ENCODE measurements at regions not wholly inside any gene's neighbourhood (a gene's known extent, or its start where the extent isn't known, plus 50 kb on each side); places are given as distances from the start of the nearest gene placed in this dataset.

DNA sequence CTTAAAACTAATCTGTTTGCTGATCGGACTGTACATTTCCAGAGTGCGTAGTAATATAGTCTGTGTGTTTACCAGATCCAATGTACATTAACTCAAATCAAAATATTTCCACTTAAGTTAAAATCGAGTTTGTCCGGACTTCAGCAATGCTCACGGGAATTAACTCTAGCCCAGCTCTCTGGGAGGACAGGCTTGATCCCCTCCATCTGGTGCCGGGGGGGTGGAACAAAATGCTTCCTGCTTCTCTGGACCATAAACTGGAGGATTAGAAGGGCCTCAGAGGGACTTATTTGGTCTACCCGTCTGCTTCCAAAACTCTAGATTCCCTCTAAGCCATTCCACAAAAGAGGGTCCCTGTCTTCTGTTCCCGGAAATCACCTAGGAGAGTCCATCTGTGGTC, 511.2 kb downstream of the BUD13 start:
- peaks cover 6% of the 10 kb centered on the region; the same call in 1 of the 2 replicates for H3K4me1 ChIP-seq (ENCODE audit: control insufficient read depth, insufficient read depth, low read length)
- no peaks in the 10 kb centered on the region for H3K36me3 ChIP-seq (ENCODE audit: control insufficient read depth, insufficient read depth, low read length)
- H3K4me3 ChIP-seq (ENCODE audit: low read depth, low read length): no peak overlapping the region
- no peak overlapping the region for H3K27ac ChIP-seq (ENCODE audit: low read depth, low read length)
- H3K9me3 ChIP-seq (ENCODE audit: control insufficient read depth, insufficient read depth, low read length): no peaks in the 10 kb centered on the region
- no peaks in the 10 kb centered on the region for H3K27me3 ChIP-seq (ENCODE audit: control insufficient read depth, insufficient read depth, low read length)
- no peak overlapping the region for H3K9ac ChIP-seq (ENCODE audit: low read depth, low read length)

- peaks cover 6% of the 10 kb centered on the region; the same call in 1 of the 2 replicates for H3K4me1 ChIP-seq (ENCODE audit: control insufficient read depth, insufficient read depth, low read length)
- H3K4me3 ChIP-seq (ENCODE audit: low read depth, low read length): no peak overlapping the region
- H3K9me3 ChIP-seq (ENCODE audit: control insufficient read depth, insufficient read depth, low read length): no peaks in the 10 kb centered on the region
- H3K36me3 ChIP-seq (ENCODE audit: control insufficient read depth, insufficient read depth, low read length): no peaks in the 10 kb centered on the region
- no peak overlapping the region for H3K9ac ChIP-seq (ENCODE audit: low read depth, low read length)
- H3K27ac ChIP-seq (ENCODE audit: low read depth, low read length): no peak overlapping the region
- no peaks in the 10 kb centered on the region for H3K27me3 ChIP-seq (ENCODE audit: control insufficient read depth, insufficient read depth, low read length)
Observed at GRCh38 chr11:116258821-116259220, 514.0 kb downstream of the BUD13 start.

- no peaks in the 10 kb centered on the region for H3K4me1 ChIP-seq (ENCODE audit: control insufficient read depth, insufficient read depth, low read length)
- no peaks in the 10 kb centered on the region for H3K27me3 ChIP-seq (ENCODE audit: control insufficient read depth, insufficient read depth, low read length)
- H3K9me3 ChIP-seq (ENCODE audit: control insufficient read depth, insufficient read depth, low read length): no peaks in the 10 kb centered on the region
Observed at GRCh38 chr11:116257883-116258282, 514.9 kb downstream of the BUD13 start.

DNA sequence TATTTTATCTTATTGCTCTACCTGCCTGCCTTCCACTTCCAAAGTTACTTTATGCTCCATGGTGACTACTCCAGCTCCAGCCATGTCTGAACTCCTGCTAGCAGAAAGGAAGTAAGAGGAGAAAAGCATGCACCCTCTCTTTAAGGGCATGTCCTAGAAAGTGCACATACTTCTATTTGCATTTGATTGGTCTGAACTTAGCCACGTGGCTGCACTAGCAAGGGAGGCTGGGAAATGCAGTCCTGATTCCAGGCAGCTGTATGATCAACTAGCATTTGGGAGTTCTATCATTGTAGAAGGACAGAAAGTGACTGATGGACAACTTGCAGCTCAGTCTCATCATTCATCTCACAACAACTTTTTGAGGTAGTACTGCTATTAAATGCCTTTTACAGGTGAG, 515.7 kb downstream of the BUD13 start:
- Histone ChIP-seq H3K27ac (ENCODE audit: low read depth, low read length) (no peak overlapping the region), H3K4me1 (ENCODE audit: control insufficient read depth, insufficient read depth, low read length) (no peaks in the 10 kb centered on the region), H3K36me3 (ENCODE audit: control insufficient read depth, insufficient read depth, low read length) (no peaks in the 10 kb centered on the region), H3K4me3 (ENCODE audit: low read depth, low read length) (no peak overlapping the region), H3K27me3 (ENCODE audit: control insufficient read depth, insufficient read depth, low read length) (no peaks in the 10 kb centered on the region), H3K9ac (ENCODE audit: low read depth, low read length) (no peak overlapping the region), H3K9me3 (ENCODE audit: control insufficient read depth, insufficient read depth, low read length) (no peaks in the 10 kb centered on the region)

More at GRCh38 chr11:116257883-116258282, 514.9 kb downstream of the BUD13 start:
- no peak overlapping the region for H3K27ac ChIP-seq (ENCODE audit: low read depth, low read length)
- no peaks in the 10 kb centered on the region for H3K36me3 ChIP-seq (ENCODE audit: control insufficient read depth, insufficient read depth, low read length)
- H3K9ac ChIP-seq (ENCODE audit: low read depth, low read length): no peak overlapping the region
- no peak overlapping the region for H3K4me3 ChIP-seq (ENCODE audit: low read depth, low read length)

DNA sequence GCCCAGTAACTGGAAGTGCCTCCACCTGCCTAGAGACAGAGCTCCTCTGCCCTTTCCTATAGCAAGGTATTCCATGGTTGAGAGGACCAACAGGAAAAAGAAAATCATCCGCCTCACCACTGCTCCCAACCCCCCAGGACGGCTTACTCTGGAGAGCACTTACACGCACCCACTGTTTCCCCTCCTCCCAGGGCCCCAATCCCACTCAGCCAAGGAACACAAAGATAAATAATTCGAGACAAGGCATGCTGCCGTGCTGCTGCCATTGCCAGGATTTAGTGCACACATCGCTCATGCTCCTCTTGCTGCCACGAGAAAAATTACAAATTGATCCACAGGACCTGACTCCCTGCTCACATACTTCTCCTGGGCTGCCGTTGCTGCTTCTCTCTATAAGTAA, 516.6 kb downstream of the BUD13 start:
- H3K27me3 ChIP-seq (ENCODE audit: control insufficient read depth, insufficient read depth, low read length): no peaks in the 10 kb centered on the region

DNA sequence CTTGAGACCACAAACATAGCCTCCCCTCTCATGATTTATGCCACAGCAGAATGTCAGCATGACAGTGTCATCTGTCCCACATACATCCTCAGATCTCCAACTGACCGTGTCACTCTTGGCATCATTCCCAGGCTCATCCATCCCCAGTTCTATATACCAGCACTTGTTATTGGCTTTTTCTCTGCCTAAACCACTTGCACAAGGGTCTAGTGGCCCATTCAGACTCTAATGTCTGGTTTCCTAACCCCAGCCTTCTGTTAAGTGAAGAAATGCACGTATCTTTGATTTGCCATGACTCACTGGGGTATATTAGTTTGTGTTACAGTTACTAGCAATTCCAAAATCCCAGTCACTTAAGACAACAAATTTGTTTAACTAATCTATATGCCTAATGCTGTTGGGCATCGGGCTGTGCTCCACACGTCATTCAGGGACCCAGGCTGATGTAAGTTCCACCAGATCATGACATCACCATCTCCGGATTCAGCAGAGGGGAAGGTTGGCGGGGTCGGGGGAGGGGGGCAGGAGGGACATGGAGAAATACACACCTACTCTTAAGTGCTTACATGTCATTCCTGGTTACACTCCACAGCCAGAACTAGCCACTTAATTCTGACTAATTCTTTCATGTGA, 517.4 kb downstream of the BUD13 start:
- H3K27me3 ChIP-seq (ENCODE audit: control insufficient read depth, insufficient read depth, low read length): no peaks in the 10 kb centered on the region
- H3K4me1 ChIP-seq (ENCODE audit: control insufficient read depth, insufficient read depth, low read length): no peaks in the 10 kb centered on the region
- H3K36me3 ChIP-seq (ENCODE audit: control insufficient read depth, insufficient read depth, low read length): no peaks in the 10 kb centered on the region
- H3K27ac ChIP-seq (ENCODE audit: low read depth, low read length): no peak overlapping the region
- H3K4me3 ChIP-seq (ENCODE audit: low read depth, low read length): no peak overlapping the region
- H3K9me3 ChIP-seq (ENCODE audit: control insufficient read depth, insufficient read depth, low read length): no peaks in the 10 kb centered on the region
- no peak overlapping the region for H3K9ac ChIP-seq (ENCODE audit: low read depth, low read length)

More for the DNA sequence above, 516.6 kb downstream of the BUD13 start:
- H3K4me1 ChIP-seq (ENCODE audit: control insufficient read depth, insufficient read depth, low read length): no peaks in the 10 kb centered on the region
- H3K9me3 ChIP-seq (ENCODE audit: control insufficient read depth, insufficient read depth, low read length): no peaks in the 10 kb centered on the region
- H3K9ac ChIP-seq (ENCODE audit: low read depth, low read length): no peak overlapping the region
- H3K4me3 ChIP-seq (ENCODE audit: low read depth, low read length): no peak overlapping the region
- no peak overlapping the region for H3K27ac ChIP-seq (ENCODE audit: low read depth, low read length)
- H3K36me3 ChIP-seq (ENCODE audit: control insufficient read depth, insufficient read depth, low read length): no peaks in the 10 kb centered on the region

DNA sequence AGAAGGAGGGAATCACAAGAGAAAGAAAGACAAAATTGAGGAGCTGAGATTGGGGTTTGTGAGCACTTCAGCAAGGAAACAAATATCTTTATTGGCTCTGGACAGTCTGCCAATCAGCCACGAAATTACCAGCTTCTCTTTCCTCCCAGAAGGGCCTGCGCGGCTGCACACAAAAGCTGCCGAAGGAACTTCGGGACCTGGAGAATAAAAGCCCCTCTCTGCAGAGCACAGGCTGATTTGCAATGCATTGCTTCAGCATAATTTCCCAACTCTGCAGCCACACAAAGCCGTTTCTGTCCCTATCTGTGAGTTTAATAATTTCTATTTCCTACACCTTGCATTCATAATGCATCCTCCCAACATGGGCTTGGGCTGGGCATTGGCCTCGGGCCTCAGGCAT, 522.6 kb downstream of the BUD13 start:
- Histone ChIP-seq H3K4me3 (ENCODE audit: low read depth, low read length) (no peak overlapping the region), H3K9ac (ENCODE audit: low read depth, low read length) (no peak overlapping the region), H3K27ac (ENCODE audit: low read depth, low read length) (no peak overlapping the region), H3K36me3 (ENCODE audit: control insufficient read depth, insufficient read depth, low read length) (no peaks in the 10 kb centered on the region), H3K27me3 (ENCODE audit: control insufficient read depth, insufficient read depth, low read length) (no peaks in the 10 kb centered on the region), H3K9me3 (ENCODE audit: control insufficient read depth, insufficient read depth, low read length) (no peaks in the 10 kb centered on the region), H3K4me1 (ENCODE audit: control insufficient read depth, insufficient read depth, low read length) (no peaks in the 10 kb centered on the region)

DNA sequence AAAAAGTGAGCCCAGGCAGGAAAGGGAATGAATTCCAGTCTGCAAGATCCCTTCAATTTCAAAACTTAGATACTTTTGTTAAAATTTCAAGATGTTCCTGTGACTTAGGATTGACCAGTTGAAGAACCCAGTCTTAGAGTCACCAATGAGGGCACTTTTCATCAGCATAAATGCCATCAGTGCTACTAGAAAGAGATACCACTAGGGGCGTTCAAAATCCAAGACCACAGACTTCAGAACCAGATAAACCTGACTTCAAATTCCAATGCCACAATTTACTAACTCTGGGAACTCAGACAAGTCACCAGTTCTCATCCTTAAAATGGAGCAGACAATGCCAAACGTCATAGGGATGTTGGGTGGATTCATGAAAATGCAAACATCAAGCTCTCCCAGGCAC, 523.2 kb downstream of the BUD13 start:
- no peaks in the 10 kb centered on the region for H3K27me3 ChIP-seq (ENCODE audit: control insufficient read depth, insufficient read depth, low read length)
- H3K36me3 ChIP-seq (ENCODE audit: control insufficient read depth, insufficient read depth, low read length): no peaks in the 10 kb centered on the region
- H3K27ac ChIP-seq (ENCODE audit: low read depth, low read length): no peak overlapping the region
- H3K9me3 ChIP-seq (ENCODE audit: control insufficient read depth, insufficient read depth, low read length): no peaks in the 10 kb centered on the region
- H3K4me3 ChIP-seq (ENCODE audit: low read depth, low read length): no peak overlapping the region
- H3K9ac ChIP-seq (ENCODE audit: low read depth, low read length): no peak overlapping the region
- peaks cover 3% of the 10 kb centered on the region for H3K4me1 ChIP-seq (ENCODE audit: control insufficient read depth, insufficient read depth, low read length)

- no peaks in the 10 kb centered on the region for H3K9me3 ChIP-seq (ENCODE audit: control insufficient read depth, insufficient read depth, low read length)
- no peaks in the 10 kb centered on the region for H3K36me3 ChIP-seq (ENCODE audit: control insufficient read depth, insufficient read depth, low read length)
- H3K4me3 ChIP-seq (ENCODE audit: low read depth, low read length): no peak overlapping the region
- H3K4me1 ChIP-seq (ENCODE audit: control insufficient read depth, insufficient read depth, low read length): peaks cover 10% of the 10 kb centered on the region
- H3K27me3 ChIP-seq (ENCODE audit: control insufficient read depth, insufficient read depth, low read length): no peaks in the 10 kb centered on the region
- H3K27ac ChIP-seq (ENCODE audit: low read depth, low read length): no peak overlapping the region
- H3K9ac ChIP-seq (ENCODE audit: low read depth, low read length): no peak overlapping the region
Observed at GRCh38 chr11:116244889-116245288, 527.9 kb downstream of the BUD13 start.

GRCh38 chr11:116244439-116244838, 528.3 kb downstream of the BUD13 start:
- Histone ChIP-seq H3K9me3 (ENCODE audit: control insufficient read depth, insufficient read depth, low read length) (no peaks in the 10 kb centered on the region), H3K9ac (ENCODE audit: low read depth, low read length) (no peak overlapping the region), H3K27ac (ENCODE audit: low read depth, low read length) (no peak overlapping the region), H3K4me3 (ENCODE audit: low read depth, low read length) (no peak overlapping the region), H3K27me3 (ENCODE audit: control insufficient read depth, insufficient read depth, low read length) (no peaks in the 10 kb centered on the region), H3K4me1 (ENCODE audit: control insufficient read depth, insufficient read depth, low read length) (peaks cover 10% of the 10 kb centered on the region), H3K36me3 (ENCODE audit: control insufficient read depth, insufficient read depth, low read length) (no peaks in the 10 kb centered on the region)

- H3K4me3 ChIP-seq (ENCODE audit: low read depth, low read length): no peak overlapping the region
- H3K36me3 ChIP-seq (ENCODE audit: control insufficient read depth, insufficient read depth, low read length): no peaks in the 10 kb centered on the region
- no peak overlapping the region for H3K27ac ChIP-seq (ENCODE audit: low read depth, low read length)
- H3K9me3 ChIP-seq (ENCODE audit: control insufficient read depth, insufficient read depth, low read length): no peaks in the 10 kb centered on the region
- H3K4me1 ChIP-seq (ENCODE audit: control insufficient read depth, insufficient read depth, low read length): peaks cover 10% of the 10 kb centered on the region
- no peaks in the 10 kb centered on the region for H3K27me3 ChIP-seq (ENCODE audit: control insufficient read depth, insufficient read depth, low read length)
- H3K9ac ChIP-seq (ENCODE audit: low read depth, low read length): no peak overlapping the region
Observed at GRCh38 chr11:116243991-116244390, 528.8 kb downstream of the BUD13 start.
